ENCODE measurements at regions not wholly inside any gene's neighbourhood (a gene's known extent, or its start where the extent isn't known, plus 50 kb on each side); places are given as distances from the start of the nearest gene placed in this dataset.
"Not testable (repeated sequence)": the region's sequence is repeated elsewhere in the genome, so short reads cannot be mapped to it uniquely, and the experiment has no call there.

DNA sequence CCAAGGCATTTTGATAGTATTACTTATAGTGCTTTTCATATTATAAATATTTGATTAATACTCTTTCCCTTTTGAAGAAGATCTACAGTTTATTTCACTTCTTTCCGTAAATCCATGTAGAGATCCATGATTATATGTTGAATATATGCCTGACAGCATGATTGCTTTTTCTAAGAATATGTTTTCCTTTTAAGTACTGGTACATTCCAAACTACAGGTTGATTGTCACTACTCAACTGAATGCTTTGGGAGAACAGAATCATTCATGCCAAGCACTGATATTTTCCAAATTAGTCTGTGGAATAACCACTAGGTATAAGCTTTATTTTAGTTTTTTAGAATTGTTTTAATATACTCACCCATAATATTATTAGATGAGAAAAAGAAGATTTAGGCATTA, 330.2 kb downstream of the BCKDHB start:
- Histone ChIP-seq H3K36me3 (ENCODE audit: control insufficient read depth in 2 of 2, insufficient read depth in 2 of 2, low read length in 2 of 2) (no peaks in the 10 kb centered on the region), H3K4me3 (ENCODE audit: low read length in 2 of 2) (no peak overlapping the region), H3K27me3 (ENCODE audit: control insufficient read depth in 2 of 2, insufficient read depth in 2 of 2, low read length in 2 of 2) (no peaks in the 10 kb centered on the region), H3K9ac (ENCODE audit: low read depth in 1 of 2, low read length in 2 of 2) (no peak overlapping the region), H3K9me3 (ENCODE audit: control insufficient read depth in 2 of 2, low read length in 2 of 2) (no peaks in the 10 kb centered on the region), H3K4me1 (ENCODE audit: control insufficient read depth in 2 of 2, insufficient read depth in 2 of 2, low read length in 2 of 2) (no peaks in the 10 kb centered on the region), H3K27ac (ENCODE audit: low read depth in 2 of 2, low read length in 2 of 2) (no peak overlapping the region)

DNA sequence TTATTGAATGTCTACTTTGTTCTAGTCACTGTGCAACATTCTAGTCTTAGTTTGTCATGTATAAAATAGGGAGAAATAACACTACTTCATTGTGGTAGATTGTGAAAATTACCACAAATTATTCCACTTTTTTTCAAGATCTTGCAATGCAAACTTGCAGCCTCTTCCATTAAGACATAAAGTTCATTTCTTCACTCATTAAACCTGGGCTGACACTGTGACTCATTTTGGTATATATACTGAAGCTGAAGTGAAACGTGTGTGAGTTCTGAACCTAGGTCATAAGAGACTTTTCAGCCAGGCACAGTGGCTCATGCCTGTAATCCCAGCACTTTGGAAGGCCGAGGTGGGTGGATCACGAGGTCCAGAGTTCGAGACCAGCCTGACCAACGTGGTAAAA, 329.0 kb downstream of the BCKDHB start:
- no peak overlapping the region for H3K9ac ChIP-seq (ENCODE audit: low read depth in 1 of 2, low read length in 2 of 2)
- H3K4me3 ChIP-seq (ENCODE audit: low read length in 2 of 2): no peak overlapping the region
- H3K27me3 ChIP-seq (ENCODE audit: control insufficient read depth in 2 of 2, insufficient read depth in 2 of 2, low read length in 2 of 2): no peaks in the 10 kb centered on the region
- no peaks in the 10 kb centered on the region for H3K36me3 ChIP-seq (ENCODE audit: control insufficient read depth in 2 of 2, insufficient read depth in 2 of 2, low read length in 2 of 2)
- H3K4me1 ChIP-seq (ENCODE audit: control insufficient read depth in 2 of 2, insufficient read depth in 2 of 2, low read length in 2 of 2): no peaks in the 10 kb centered on the region
- no peak overlapping the region for H3K27ac ChIP-seq (ENCODE audit: low read depth in 2 of 2, low read length in 2 of 2)
- no peaks in the 10 kb centered on the region for H3K9me3 ChIP-seq (ENCODE audit: control insufficient read depth in 2 of 2, low read length in 2 of 2)

DNA sequence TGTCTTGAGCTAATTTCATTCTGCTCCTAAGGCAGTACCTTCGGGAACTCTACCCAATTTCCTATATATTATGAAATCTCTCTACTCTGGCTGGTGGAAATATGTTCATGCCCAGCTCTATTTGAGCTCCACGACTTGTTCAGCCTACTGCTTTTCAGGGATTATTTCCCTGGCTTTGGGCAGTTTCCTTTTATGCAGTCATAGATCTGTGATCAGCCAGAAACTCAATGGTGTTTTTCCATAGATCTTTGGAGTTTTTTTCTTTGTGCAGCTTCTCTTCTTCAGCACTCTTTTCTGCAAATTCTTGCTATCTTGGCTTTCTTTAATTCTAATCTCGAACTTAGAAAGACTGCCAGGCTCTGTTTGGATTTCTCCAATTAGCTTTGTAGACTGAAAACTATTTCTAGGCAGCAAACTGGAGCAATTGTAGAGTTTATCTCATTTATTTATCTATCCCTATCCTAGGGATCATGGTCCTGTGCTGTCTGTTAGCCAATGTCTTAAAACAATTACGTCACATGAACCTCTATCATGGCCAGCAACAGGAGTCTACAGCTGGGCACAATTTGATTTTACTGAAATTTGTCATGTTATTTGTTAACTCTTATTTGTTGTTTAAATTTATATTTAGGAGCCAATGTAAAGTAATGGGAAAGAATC, 328.4 kb downstream of the BCKDHB start:
- Histone ChIP-seq H3K27me3 (ENCODE audit: control insufficient read depth in 2 of 2, insufficient read depth in 2 of 2, low read length in 2 of 2) (no peaks in the 10 kb centered on the region), H3K36me3 (ENCODE audit: control insufficient read depth in 2 of 2, insufficient read depth in 2 of 2, low read length in 2 of 2) (no peaks in the 10 kb centered on the region), H3K9ac (ENCODE audit: low read depth in 1 of 2, low read length in 2 of 2) (no peak overlapping the region), H3K4me3 (ENCODE audit: low read length in 2 of 2) (no peak overlapping the region), H3K9me3 (ENCODE audit: control insufficient read depth in 2 of 2, low read length in 2 of 2) (no peaks in the 10 kb centered on the region), H3K4me1 (ENCODE audit: control insufficient read depth in 2 of 2, insufficient read depth in 2 of 2, low read length in 2 of 2) (no peaks in the 10 kb centered on the region), H3K27ac (ENCODE audit: low read depth in 2 of 2, low read length in 2 of 2) (no peak overlapping the region)

DNA sequence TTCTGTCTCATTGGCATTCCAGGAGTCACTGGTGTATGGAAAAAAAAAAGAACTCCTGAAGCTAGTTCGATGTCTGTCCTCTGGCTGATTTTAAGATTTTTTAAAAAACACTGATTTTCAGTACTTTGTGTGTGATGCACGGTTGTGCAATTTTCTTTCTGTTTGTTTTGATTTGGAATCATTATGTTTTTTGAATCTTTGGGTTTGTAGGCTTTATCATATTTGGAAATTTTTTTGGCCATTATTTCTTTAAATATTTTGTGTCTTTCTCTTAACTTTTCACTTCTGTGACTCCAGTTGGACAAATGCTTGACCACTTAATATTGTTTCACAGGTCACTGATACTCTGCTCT, 327.2 kb downstream of the BCKDHB start:
- no peaks in the 10 kb centered on the region for H3K27me3 ChIP-seq (ENCODE audit: control insufficient read depth in 2 of 2, insufficient read depth in 2 of 2, low read length in 2 of 2)
- H3K36me3 ChIP-seq (ENCODE audit: control insufficient read depth in 2 of 2, insufficient read depth in 2 of 2, low read length in 2 of 2): no peaks in the 10 kb centered on the region
- no peaks in the 10 kb centered on the region for H3K4me1 ChIP-seq (ENCODE audit: control insufficient read depth in 2 of 2, insufficient read depth in 2 of 2, low read length in 2 of 2)
- H3K9me3 ChIP-seq (ENCODE audit: control insufficient read depth in 2 of 2, low read length in 2 of 2): no peaks in the 10 kb centered on the region
- no peak overlapping the region for H3K4me3 ChIP-seq (ENCODE audit: low read length in 2 of 2)
- no peak overlapping the region for H3K9ac ChIP-seq (ENCODE audit: low read depth in 1 of 2, low read length in 2 of 2)
- no peak overlapping the region for H3K27ac ChIP-seq (ENCODE audit: low read depth in 2 of 2, low read length in 2 of 2)

DNA sequence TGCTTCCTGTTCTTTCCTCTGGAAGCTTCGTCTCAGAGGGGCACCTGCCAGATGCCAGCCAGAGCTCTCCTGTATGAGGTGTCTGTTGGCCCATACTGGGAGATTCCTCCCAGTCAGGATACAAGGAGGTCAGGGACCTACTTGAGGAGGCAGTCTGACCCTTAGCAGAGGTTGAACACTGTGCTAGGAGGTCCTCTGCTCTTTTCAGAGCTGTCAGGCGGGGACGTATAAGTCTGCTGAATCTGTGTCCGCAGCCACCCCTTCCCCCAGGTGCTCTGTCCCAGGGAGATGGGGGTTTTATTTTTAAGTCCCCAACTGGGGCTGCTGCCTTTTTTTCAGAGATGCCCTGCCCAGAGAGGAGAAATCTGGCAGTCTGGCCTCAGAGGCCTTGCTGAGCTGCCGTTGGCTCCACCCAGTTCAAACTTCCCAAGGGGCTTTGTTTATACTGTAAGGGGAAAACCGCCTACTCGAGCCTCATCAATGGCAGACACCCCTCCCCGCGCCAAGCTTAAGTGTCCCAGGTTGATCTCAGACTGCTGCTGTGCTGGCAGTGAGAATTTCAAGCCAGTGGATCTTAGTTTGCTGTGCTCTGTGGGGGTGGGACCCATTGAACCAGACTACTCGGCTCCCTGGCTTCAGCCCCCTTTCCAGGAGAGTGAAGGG, 326.7 kb downstream of the BCKDHB start:
- H3K4me1 ChIP-seq (ENCODE audit: control insufficient read depth in 2 of 2, insufficient read depth in 2 of 2, low read length in 2 of 2): no peaks in the 10 kb centered on the region
- H3K27me3 ChIP-seq (ENCODE audit: control insufficient read depth in 2 of 2, insufficient read depth in 2 of 2, low read length in 2 of 2): no peaks in the 10 kb centered on the region
- H3K27ac ChIP-seq (ENCODE audit: low read depth in 2 of 2, low read length in 2 of 2): no peak overlapping the region
- H3K4me3 ChIP-seq (ENCODE audit: low read length in 2 of 2): no peak overlapping the region
- H3K36me3 ChIP-seq (ENCODE audit: control insufficient read depth in 2 of 2, insufficient read depth in 2 of 2, low read length in 2 of 2): no peaks in the 10 kb centered on the region
- no peak overlapping the region for H3K9ac ChIP-seq (ENCODE audit: low read depth in 1 of 2, low read length in 2 of 2)
- no peaks in the 10 kb centered on the region for H3K9me3 ChIP-seq (ENCODE audit: control insufficient read depth in 2 of 2, low read length in 2 of 2)

DNA sequence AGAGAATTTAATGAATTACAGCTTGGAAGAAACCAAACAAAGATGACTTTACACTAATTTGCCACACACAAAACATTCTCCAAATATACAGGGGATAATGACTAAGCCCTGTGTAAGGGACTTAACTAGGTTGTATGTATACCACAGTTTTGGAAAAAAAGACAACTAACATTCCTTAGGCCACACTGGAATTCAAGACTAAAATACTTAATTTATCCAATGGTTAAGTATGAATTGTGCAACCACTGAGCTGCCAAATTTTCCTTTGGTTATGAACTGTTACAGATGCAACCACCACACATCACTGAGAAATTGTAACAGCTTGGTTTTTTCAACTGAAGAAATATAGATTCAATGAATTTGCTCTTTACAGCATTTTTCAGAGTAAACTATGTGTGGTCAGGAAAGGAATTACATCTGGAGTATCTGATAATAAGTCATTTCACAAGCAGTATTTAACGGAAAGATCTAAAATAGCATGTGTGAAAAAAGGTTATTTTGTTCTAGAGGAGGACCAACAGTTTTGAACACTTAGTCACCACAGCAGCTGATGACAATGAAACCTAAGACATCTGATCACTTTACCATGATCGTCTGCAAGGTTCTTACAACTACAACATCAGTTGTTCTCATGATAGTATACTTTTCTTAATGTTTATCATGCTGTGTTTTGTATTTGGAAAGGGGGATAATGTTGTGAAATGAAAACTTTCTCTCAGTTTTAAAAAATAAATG, 318.8 kb downstream of the BCKDHB start:
- Histone ChIP-seq H3K9ac (ENCODE audit: low read depth in 1 of 2, low read length in 2 of 2) (no peak overlapping the region), H3K27ac (ENCODE audit: low read depth in 2 of 2, low read length in 2 of 2) (no peak overlapping the region), H3K9me3 (ENCODE audit: control insufficient read depth in 2 of 2, low read length in 2 of 2) (peaks cover 6% of the 10 kb centered on the region in 2 donors), H3K36me3 (ENCODE audit: control insufficient read depth in 2 of 2, insufficient read depth in 2 of 2, low read length in 2 of 2) (no peaks in the 10 kb centered on the region), H3K4me3 (ENCODE audit: low read length in 2 of 2) (no peak overlapping the region), H3K4me1 (ENCODE audit: control insufficient read depth in 2 of 2, insufficient read depth in 2 of 2, low read length in 2 of 2) (no peaks in the 10 kb centered on the region), H3K27me3 (ENCODE audit: control insufficient read depth in 2 of 2, insufficient read depth in 2 of 2, low read length in 2 of 2) (no peaks in the 10 kb centered on the region)

DNA sequence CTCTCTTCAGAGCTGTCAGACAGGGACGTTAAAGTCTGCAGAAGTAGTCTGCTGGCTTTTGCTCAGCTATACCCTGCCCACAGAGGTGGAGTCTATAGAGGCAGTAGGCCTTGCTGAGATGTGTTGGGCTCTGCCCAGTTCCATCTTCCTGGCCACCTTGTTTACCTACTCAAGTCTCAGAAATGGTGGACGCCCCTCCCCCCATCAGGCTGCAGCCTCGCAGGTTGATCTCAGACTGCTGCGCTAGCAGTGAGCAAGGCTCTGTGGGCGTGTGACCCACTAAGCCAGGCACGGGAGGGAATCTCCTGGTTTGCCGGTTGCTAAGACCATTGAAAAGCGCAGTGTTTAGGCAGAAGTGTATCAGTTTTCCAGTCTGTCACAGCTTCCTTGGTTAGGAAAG, 305.0 kb downstream of the BCKDHB start:
- H3K4me3 ChIP-seq (ENCODE audit: low read length in 2 of 2): no peak overlapping the region
- H3K9ac ChIP-seq (ENCODE audit: low read depth in 1 of 2, low read length in 2 of 2): no peak overlapping the region
- no peaks in the 10 kb centered on the region for H3K27me3 ChIP-seq (ENCODE audit: control insufficient read depth in 2 of 2, insufficient read depth in 2 of 2, low read length in 2 of 2)
- no peaks in the 10 kb centered on the region for H3K4me1 ChIP-seq (ENCODE audit: control insufficient read depth in 2 of 2, insufficient read depth in 2 of 2, low read length in 2 of 2)
- H3K36me3 ChIP-seq (ENCODE audit: control insufficient read depth in 2 of 2, insufficient read depth in 2 of 2, low read length in 2 of 2): no peaks in the 10 kb centered on the region
- H3K27ac ChIP-seq (ENCODE audit: low read depth in 2 of 2, low read length in 2 of 2): no peak overlapping the region
- no peaks in the 10 kb centered on the region for H3K9me3 ChIP-seq (ENCODE audit: control insufficient read depth in 2 of 2, low read length in 2 of 2)

DNA sequence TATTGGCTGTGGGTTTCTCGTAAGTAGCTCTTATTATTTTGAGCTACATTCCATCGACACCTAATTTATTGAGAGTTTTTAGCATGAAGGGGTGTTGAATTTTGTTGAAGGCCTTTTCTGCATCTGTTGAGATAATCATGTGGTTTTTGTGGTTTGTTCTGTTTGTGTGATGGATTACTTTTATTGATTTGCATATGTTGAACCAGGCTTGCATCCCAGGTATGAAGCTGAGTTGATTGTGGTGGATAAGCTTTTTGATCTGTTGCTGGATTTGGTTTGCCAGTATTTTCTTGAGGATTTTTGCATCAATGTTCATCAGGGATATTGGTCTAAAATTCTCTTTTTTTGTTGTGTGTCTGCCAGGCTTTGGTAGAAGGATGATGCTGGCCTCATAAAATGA, 301.5 kb downstream of the BCKDHB start:
- H3K27ac ChIP-seq (ENCODE audit: low read depth in 2 of 2, low read length in 2 of 2); H3K36me3 ChIP-seq (ENCODE audit: control insufficient read depth in 2 of 2, insufficient read depth in 2 of 2, low read length in 2 of 2); H3K27me3 ChIP-seq (ENCODE audit: control insufficient read depth in 2 of 2, insufficient read depth in 2 of 2, low read length in 2 of 2); H3K9me3 ChIP-seq (ENCODE audit: control insufficient read depth in 2 of 2, low read length in 2 of 2); H3K4me1 ChIP-seq (ENCODE audit: control insufficient read depth in 2 of 2, insufficient read depth in 2 of 2, low read length in 2 of 2); H3K9ac ChIP-seq (ENCODE audit: low read depth in 1 of 2, low read length in 2 of 2); H3K4me3 ChIP-seq (ENCODE audit: low read length in 2 of 2): not testable (repeated sequence)

DNA sequence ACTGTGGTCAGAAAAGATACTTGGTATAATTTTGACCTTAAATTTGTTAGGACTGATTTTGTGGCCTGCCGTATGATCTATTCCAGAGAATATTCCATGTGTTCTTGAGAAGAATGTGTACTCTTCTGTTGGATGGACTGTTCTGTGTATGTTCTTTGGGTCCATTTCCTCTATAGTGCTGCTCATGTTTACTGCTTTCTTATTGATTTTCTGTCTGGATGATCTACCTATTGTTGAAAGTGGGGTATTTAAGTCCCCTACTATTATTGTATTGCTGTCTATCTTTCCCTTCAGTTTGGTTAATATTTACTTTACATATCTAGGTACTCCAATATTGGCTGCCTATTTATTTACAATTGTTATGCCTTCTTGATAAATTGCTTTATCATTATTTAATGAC, 298.4 kb downstream of the BCKDHB start:
- no peaks in the 10 kb centered on the region for H3K4me1 ChIP-seq (ENCODE audit: control insufficient read depth in 2 of 2, insufficient read depth in 2 of 2, low read length in 2 of 2)

DNA sequence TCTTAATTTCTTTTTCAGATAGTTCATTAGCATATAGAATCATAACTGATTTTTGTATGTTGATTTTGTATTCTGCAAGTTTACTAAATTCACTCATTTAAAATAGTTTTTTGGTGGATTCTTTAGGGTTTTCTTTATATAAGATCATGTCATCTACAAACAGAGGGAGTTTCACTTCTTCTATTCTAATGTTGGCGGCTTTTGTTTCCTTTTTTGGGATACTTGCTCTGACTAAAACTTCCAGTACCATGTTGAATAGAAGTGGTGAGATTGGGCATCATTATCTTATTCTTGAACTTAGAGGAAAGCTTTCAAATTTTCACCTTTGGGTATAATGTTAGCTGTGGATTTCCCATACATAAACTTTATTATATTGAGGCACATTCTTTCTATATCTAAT, 296.9 kb downstream of the BCKDHB start:
- no peak overlapping the region for H3K9ac ChIP-seq (ENCODE audit: low read depth in 1 of 2, low read length in 2 of 2)
- H3K4me1 ChIP-seq (ENCODE audit: control insufficient read depth in 2 of 2, insufficient read depth in 2 of 2, low read length in 2 of 2): no peaks in the 10 kb centered on the region
- H3K27ac ChIP-seq (ENCODE audit: low read depth in 2 of 2, low read length in 2 of 2): no peak overlapping the region
- H3K4me3 ChIP-seq (ENCODE audit: low read length in 2 of 2): no peak overlapping the region
- no peaks in the 10 kb centered on the region for H3K36me3 ChIP-seq (ENCODE audit: control insufficient read depth in 2 of 2, insufficient read depth in 2 of 2, low read length in 2 of 2)
- no peaks in the 10 kb centered on the region for H3K9me3 ChIP-seq (ENCODE audit: control insufficient read depth in 2 of 2, low read length in 2 of 2)
- no peaks in the 10 kb centered on the region for H3K27me3 ChIP-seq (ENCODE audit: control insufficient read depth in 2 of 2, insufficient read depth in 2 of 2, low read length in 2 of 2)

More for the DNA sequence above, 298.4 kb downstream of the BCKDHB start:
- H3K4me3 ChIP-seq (ENCODE audit: low read length in 2 of 2): no peak overlapping the region
- H3K9me3 ChIP-seq (ENCODE audit: control insufficient read depth in 2 of 2, low read length in 2 of 2): no peaks in the 10 kb centered on the region
- no peak overlapping the region for H3K27ac ChIP-seq (ENCODE audit: low read depth in 2 of 2, low read length in 2 of 2)
- no peaks in the 10 kb centered on the region for H3K36me3 ChIP-seq (ENCODE audit: control insufficient read depth in 2 of 2, insufficient read depth in 2 of 2, low read length in 2 of 2)
- no peaks in the 10 kb centered on the region for H3K27me3 ChIP-seq (ENCODE audit: control insufficient read depth in 2 of 2, insufficient read depth in 2 of 2, low read length in 2 of 2)
- no peak overlapping the region for H3K9ac ChIP-seq (ENCODE audit: low read depth in 1 of 2, low read length in 2 of 2)
